ENCODE measurements at regions not wholly inside any gene's neighbourhood (a gene's known extent, or its start where the extent isn't known, plus 50 kb on each side); places are given as distances from the start of the nearest gene placed in this dataset.

GRCh38 chr5:165525271-165525670 lies 2019.9 kb downstream of the MAT2B start:
- Histone ChIP-seq H3K27me3 (ENCODE audit: insufficient read depth, low read depth, low read length) (no peaks in the 10 kb centered on the region), H3K27ac (ENCODE audit: low read length) (no peak overlapping the region), H4K20me1 (ENCODE audit: insufficient read depth) (no peaks in the 10 kb centered on the region), H3K36me3 (ENCODE audit: insufficient read depth, low read length) (no peaks in the 10 kb centered on the region), H3F3A (ENCODE audit: insufficient read depth, low read length, poor library complexity, severe bottlenecking) (no peaks in the 10 kb centered on the region), H3K4me3 (ENCODE audit: low read length) (no peak overlapping the region), H3K9me2 (ENCODE audit: insufficient read depth, low read length) (no peaks in the 10 kb centered on the region), H3K4me2 (ENCODE audit: low read length) (no peak overlapping the region), H3K79me2 (replicated peaks; ENCODE audit: insufficient read depth, low read length) (no peaks in the 10 kb centered on the region), H3K9ac (ENCODE audit: low read length) (no peak overlapping the region), H2AFZ (ENCODE audit: low read depth, low read length) (no peak overlapping the region), H3K9me3 (ENCODE audit: low read length) (no peaks in the 10 kb centered on the region)
- no peak for TF ChIP-seq TAF1 (IDR thresholded peaks at IDR 0.05; ENCODE audit: low read depth)
- TF ChIP-seq REST (IDR thresholded peaks at IDR 0.05; ENCODE audit: borderline replicate concordance) = no peak
- TF ChIP-seq RAD21 (conservative IDR thresholded peaks at IDR 0.05) = no peak
- TF ChIP-seq EZH2 (IDR thresholded peaks at IDR 0.05; ENCODE audit: borderline replicate concordance, insufficient read depth, low read length, poor library complexity, severe bottlenecking) = no peak
- TF ChIP-seq, protein P1, sequence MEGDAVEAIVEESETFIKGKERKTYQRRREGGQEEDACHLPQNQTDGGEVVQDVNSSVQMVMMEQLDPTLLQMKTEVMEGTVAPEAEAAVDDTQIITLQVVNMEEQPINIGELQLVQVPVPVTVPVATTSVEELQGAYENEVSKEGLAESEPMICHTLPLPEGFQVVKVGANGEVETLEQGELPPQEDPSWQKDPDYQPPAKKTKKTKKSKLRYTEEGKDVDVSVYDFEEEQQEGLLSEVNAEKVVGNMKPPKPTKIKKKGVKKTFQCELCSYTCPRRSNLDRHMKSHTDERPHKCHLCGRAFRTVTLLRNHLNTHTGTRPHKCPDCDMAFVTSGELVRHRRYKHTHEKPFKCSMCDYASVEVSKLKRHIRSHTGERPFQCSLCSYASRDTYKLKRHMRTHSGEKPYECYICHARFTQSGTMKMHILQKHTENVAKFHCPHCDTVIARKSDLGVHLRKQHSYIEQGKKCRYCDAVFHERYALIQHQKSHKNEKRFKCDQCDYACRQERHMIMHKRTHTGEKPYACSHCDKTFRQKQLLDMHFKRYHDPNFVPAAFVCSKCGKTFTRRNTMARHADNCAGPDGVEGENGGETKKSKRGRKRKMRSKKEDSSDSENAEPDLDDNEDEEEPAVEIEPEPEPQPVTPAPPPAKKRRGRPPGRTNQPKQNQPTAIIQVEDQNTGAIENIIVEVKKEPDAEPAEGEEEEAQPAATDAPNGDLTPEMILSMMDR (IDR thresholded peaks at IDR 0.05; ENCODE audit: poor library complexity, severe bottlenecking) = no peak
- TF ChIP-seq MXI1 (conservative IDR thresholded peaks at IDR 0.05; ENCODE audit: poor library complexity, severe bottlenecking) = no peak
- TF ChIP-seq EP300 (conservative IDR thresholded peaks at IDR 0.05; ENCODE audit: poor library complexity, severe bottlenecking) = no peak
- TF ChIP-seq SMC3 (conservative IDR thresholded peaks at IDR 0.05; ENCODE audit: poor library complexity) = no peak
- TF ChIP-seq POLR2AphosphoS5 (IDR thresholded peaks at IDR 0.05) = no peak

- no peak overlapping the region for H3K27ac ChIP-seq (ENCODE audit: low read length)
- no peak overlapping the region for H3K4me2 ChIP-seq (ENCODE audit: low read length)
- H4K20me1 ChIP-seq (ENCODE audit: insufficient read depth) = no peaks in the 10 kb centered on the region
- TF ChIP-seq REST (IDR thresholded peaks at IDR 0.05; ENCODE audit: borderline replicate concordance) (no peak), RAD21 (conservative IDR thresholded peaks at IDR 0.05) (no peak), POLR2AphosphoS5 (IDR thresholded peaks at IDR 0.05) (no peak), MXI1 (conservative IDR thresholded peaks at IDR 0.05; ENCODE audit: poor library complexity, severe bottlenecking) (no peak)
- no peak overlapping the region for H3K9ac ChIP-seq (ENCODE audit: low read length)
- no peaks in the 10 kb centered on the region for H3K36me3 ChIP-seq (ENCODE audit: insufficient read depth, low read length)
- no peaks in the 10 kb centered on the region for H3F3A ChIP-seq (ENCODE audit: insufficient read depth, low read length, poor library complexity, severe bottlenecking)
- H2AFZ ChIP-seq (ENCODE audit: low read depth, low read length) = no peak overlapping the region
- no peaks in the 10 kb centered on the region for H3K27me3 ChIP-seq (ENCODE audit: insufficient read depth, low read depth, low read length)
- no peaks in the 10 kb centered on the region for H3K9me3 ChIP-seq (ENCODE audit: low read length)
- no peaks in the 10 kb centered on the region for H3K79me2 ChIP-seq (replicated peaks; ENCODE audit: insufficient read depth, low read length)
- no peak overlapping the region for H3K4me3 ChIP-seq (ENCODE audit: low read length)
- no peaks in the 10 kb centered on the region for H3K9me2 ChIP-seq (ENCODE audit: insufficient read depth, low read length)
These were observed 2020.9 kb downstream of the MAT2B start for GRCh38 chr5:165526357-165526756.
